ENCODE measurements at regions not wholly inside any gene's neighbourhood (a gene's known extent, or its start where the extent isn't known, plus 50 kb on each side); places are given as distances from the start of the nearest gene placed in this dataset.

DNA sequence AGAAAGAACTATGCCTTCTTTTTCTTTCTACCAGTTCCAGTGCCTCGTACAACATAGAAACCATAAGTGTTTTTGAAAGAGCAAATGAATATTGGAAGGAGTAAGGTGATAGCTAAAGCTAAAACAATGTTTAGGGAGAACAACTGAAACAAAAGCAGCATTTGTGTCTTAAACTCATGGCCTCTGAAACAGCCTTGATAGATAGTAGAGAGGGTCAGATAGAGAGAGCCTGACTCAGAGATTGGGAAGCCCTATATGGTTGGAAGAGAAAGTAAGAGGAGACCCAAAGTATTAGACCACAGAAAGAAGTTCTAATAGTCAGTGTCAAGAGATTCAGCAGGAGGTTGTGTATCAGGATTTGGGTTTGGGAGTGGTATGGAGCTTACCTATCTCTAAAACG, 79.6 kb upstream of the IFNG-AS1 start:
- H2AFZ ChIP-seq (ENCODE audit: low read depth, low read length, severe bottlenecking), result no peak overlapping the region
- no peak for TF ChIP-seq EZH2phosphoT487 (conservative IDR thresholded peaks at IDR 0.05; ENCODE audit: low read length)
- TF ChIP-seq, protein P1, sequence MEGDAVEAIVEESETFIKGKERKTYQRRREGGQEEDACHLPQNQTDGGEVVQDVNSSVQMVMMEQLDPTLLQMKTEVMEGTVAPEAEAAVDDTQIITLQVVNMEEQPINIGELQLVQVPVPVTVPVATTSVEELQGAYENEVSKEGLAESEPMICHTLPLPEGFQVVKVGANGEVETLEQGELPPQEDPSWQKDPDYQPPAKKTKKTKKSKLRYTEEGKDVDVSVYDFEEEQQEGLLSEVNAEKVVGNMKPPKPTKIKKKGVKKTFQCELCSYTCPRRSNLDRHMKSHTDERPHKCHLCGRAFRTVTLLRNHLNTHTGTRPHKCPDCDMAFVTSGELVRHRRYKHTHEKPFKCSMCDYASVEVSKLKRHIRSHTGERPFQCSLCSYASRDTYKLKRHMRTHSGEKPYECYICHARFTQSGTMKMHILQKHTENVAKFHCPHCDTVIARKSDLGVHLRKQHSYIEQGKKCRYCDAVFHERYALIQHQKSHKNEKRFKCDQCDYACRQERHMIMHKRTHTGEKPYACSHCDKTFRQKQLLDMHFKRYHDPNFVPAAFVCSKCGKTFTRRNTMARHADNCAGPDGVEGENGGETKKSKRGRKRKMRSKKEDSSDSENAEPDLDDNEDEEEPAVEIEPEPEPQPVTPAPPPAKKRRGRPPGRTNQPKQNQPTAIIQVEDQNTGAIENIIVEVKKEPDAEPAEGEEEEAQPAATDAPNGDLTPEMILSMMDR (IDR thresholded peaks at IDR 0.05; ENCODE audit: insufficient read depth, low read length, poor library complexity, severe bottlenecking), result no peak
- no peaks in the 10 kb centered on the region for H3K27me3 ChIP-seq (ENCODE audit: low read length)

DNA sequence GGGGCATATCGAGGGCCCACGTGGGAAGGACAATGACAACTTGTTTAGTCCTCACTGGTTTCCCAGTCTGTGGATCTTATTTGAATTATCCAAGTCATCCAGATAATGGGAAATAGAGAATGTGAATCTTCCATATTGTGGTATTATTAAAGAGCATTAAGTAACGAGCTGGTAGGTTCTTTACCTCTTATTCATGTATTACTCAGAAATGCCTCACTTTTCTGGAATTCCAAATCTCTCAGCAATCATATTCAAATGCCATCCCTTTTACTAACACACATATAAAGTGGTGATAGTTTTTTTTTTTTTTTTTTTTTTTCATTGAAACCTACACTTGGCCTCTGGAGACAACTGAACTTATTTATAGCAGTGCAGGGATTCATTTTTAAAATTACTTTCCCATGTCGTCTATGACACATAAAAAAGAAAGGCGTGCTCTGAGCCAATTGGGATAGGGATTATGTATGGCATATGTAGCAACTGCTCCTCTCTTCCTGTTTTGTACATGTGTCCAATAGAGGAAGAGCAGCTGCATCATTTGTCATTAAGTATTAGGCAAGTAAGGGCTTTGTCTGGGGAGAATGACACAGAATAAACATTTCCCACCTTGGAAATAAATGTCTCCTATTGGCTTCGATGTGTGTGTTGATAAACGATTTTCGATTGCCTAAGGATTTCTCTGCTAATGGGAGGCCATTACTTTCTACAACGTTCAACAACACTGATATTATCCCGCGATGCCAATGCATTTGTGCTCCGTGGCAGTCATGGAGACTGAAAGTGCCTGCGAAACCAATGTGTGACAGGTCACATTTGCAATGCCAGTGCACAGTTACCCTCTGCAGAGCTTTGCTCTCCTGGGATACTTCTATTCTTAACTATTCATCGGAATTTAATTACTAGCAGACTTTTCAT, 78.6 kb upstream of the IFNG-AS1 start:
- no peaks in the 10 kb centered on the region for H4K20me1 ChIP-seq (ENCODE audit: low read depth, low read length)
- no peaks in the 10 kb centered on the region for H3K79me2 ChIP-seq (ENCODE audit: insufficient read depth, low read length)
- H3F3A ChIP-seq (ENCODE audit: insufficient read depth), result no peaks in the 10 kb centered on the region
- no peaks in the 10 kb centered on the region for H3K27me3 ChIP-seq (ENCODE audit: low read length)
- no peak overlapping the region for H3K9ac ChIP-seq (ENCODE audit: low read length)
- no peaks in the 10 kb centered on the region for H3K9me3 ChIP-seq (ENCODE audit: insufficient read depth, low read length)
- no peaks in the 10 kb centered on the region for H3K9me2 ChIP-seq (replicated peaks; ENCODE audit: insufficient read depth, low read length)
- TF ChIP-seq, protein P1 (IDR thresholded peaks at IDR 0.05; ENCODE audit: insufficient read depth, low read length, poor library complexity, severe bottlenecking), result no peak
- TF ChIP-seq EZH2phosphoT487 (conservative IDR thresholded peaks at IDR 0.05; ENCODE audit: low read length), result no peak
- no peak overlapping the region for H3K27ac ChIP-seq (ENCODE audit: low read depth, low read length)
- H3K4me2 ChIP-seq (ENCODE audit: low read depth, low read length, poor library complexity, severe bottlenecking), result no peak overlapping the region
- no peak overlapping the region for H3K4me3 ChIP-seq (ENCODE audit: insufficient read depth, low read length, poor library complexity, severe bottlenecking)
- H2AFZ ChIP-seq (ENCODE audit: low read depth, low read length, severe bottlenecking), result no peak overlapping the region
- H3K36me3 ChIP-seq (ENCODE audit: low read length), result no peaks in the 10 kb centered on the region

More for the DNA sequence above, 79.6 kb upstream of the IFNG-AS1 start:
- Histone ChIP-seq H3K9me2 (replicated peaks; ENCODE audit: insufficient read depth, low read length) (no peaks in the 10 kb centered on the region), H3F3A (ENCODE audit: insufficient read depth) (no peaks in the 10 kb centered on the region), H3K9me3 (ENCODE audit: insufficient read depth, low read length) (no peaks in the 10 kb centered on the region), H4K20me1 (ENCODE audit: low read depth, low read length) (no peaks in the 10 kb centered on the region), H3K4me3 (ENCODE audit: insufficient read depth, low read length, poor library complexity, severe bottlenecking) (no peak overlapping the region), H3K36me3 (ENCODE audit: low read length) (no peaks in the 10 kb centered on the region), H3K79me2 (ENCODE audit: insufficient read depth, low read length) (no peaks in the 10 kb centered on the region), H3K27ac (ENCODE audit: low read depth, low read length) (no peak overlapping the region), H3K9ac (ENCODE audit: low read length) (no peak overlapping the region), H3K4me2 (ENCODE audit: low read depth, low read length, poor library complexity, severe bottlenecking) (no peak overlapping the region)

DNA sequence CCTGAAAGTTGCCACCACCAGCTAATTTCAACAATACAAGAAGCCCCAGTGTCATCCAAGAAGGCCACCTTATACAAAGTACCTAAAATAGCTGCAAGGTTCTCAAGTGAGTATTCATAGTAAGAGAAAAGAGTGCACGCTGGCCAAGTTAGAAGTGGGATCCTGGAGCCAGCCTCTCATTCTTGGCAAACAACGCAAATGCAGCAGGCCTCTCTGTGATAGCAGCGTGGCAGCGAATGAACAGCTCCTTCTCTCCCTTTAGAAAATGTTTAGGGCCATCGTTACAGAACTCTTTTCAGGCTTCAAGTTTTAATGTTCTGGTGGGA, 78.0 kb upstream of the IFNG-AS1 start:
- Histone ChIP-seq H3K27me3 (ENCODE audit: low read length) (no peaks in the 10 kb centered on the region), H3K27ac (ENCODE audit: low read depth, low read length) (no peak overlapping the region), H3F3A (ENCODE audit: insufficient read depth) (no peaks in the 10 kb centered on the region), H3K4me2 (ENCODE audit: low read depth, low read length, poor library complexity, severe bottlenecking) (no peak overlapping the region), H3K79me2 (ENCODE audit: insufficient read depth, low read length) (no peaks in the 10 kb centered on the region), H3K36me3 (ENCODE audit: low read length) (no peaks in the 10 kb centered on the region), H3K9me2 (replicated peaks; ENCODE audit: insufficient read depth, low read length) (no peaks in the 10 kb centered on the region), H3K9ac (ENCODE audit: low read length) (no peak overlapping the region), H3K4me3 (ENCODE audit: insufficient read depth, low read length, poor library complexity, severe bottlenecking) (no peak overlapping the region), H3K9me3 (ENCODE audit: insufficient read depth, low read length) (no peaks in the 10 kb centered on the region), H4K20me1 (ENCODE audit: low read depth, low read length) (no peaks in the 10 kb centered on the region), H2AFZ (ENCODE audit: low read depth, low read length, severe bottlenecking) (no peak overlapping the region)
- TF ChIP-seq, protein P1 (IDR thresholded peaks at IDR 0.05; ENCODE audit: insufficient read depth, low read length, poor library complexity, severe bottlenecking), result no peak
- no peak for TF ChIP-seq EZH2phosphoT487 (conservative IDR thresholded peaks at IDR 0.05; ENCODE audit: low read length)

Data from SU-DHL-6 (cell line).